Ovary (tissue), 7 donors: ENCODE measurements at regions not wholly inside any gene's neighbourhood (a gene's known extent, or its start where the extent isn't known, plus 50 kb on each side); places are given as distances from the start of the nearest gene placed in this dataset.
"Not testable (repeated sequence)": the region's sequence is repeated elsewhere in the genome, so short reads cannot be mapped to it uniquely, and the experiment has no call there.

Experiments
- DNase-seq, 5 donors: peaks; one replicate each; pipeline ENCODE4 v3.0.0-alpha.2; 2019 to 2020
- H3K27ac ChIP-seq, 2 donors: fragments of 200-600 bp; one replicate each; pipeline versions ENCODE4 v1.5.1 to v1.8.0; 2019 to 2022
- H3K27me3 ChIP-seq: fragments of 200-600 bp; one replicate; pipeline ENCODE4 v1.8.0; 2022
- H3K36me3 ChIP-seq: fragments of 200-600 bp; sonication (generic); one replicate; pipeline ENCODE4 v1.5.1; 2019
- H3K4me1 ChIP-seq: one replicate; pipeline ENCODE4 v1.8.1; 2013; ENCODE audit warnings: mild to moderate bottlenecking, moderate library complexity; ENCODE audit not compliant: insufficient read depth
- H3K4me3 ChIP-seq: fragments of 200-600 bp; sonication (generic); one replicate; pipeline ENCODE4 v1.5.1; 2017
- H3K9me3 ChIP-seq, 2 donors: fragments of 200-600 bp in 1 of 2; sonication (generic) in 1 of 2; one replicate each; pipeline versions ENCODE4 v1.5.1 to v1.8.1; 2013 to 2019; ENCODE audit warnings: mild to moderate bottlenecking in 1 of 2, moderate library complexity in 1 of 2
- WGBS, 3 donors: extraction: QIAGEN DNeasy Blood & Tissue Kit in 1 of 3; methylation state at CpG; one replicate each; pipeline versions ENCODE4 v1.1.5 to v1.1.7; 2013 to 2017; 5-methylcytosine and 5-hydroxymethylcytosine counted together
- intact Hi-C, 4 donors: fragments of 100-400 bp; cut with DNase I; formaldehyde crosslinking; loops; one replicate each; pipeline versions ENCODE4 v1.11.0 to v1.15.1; 2022 to 2023
- donor health status: DM: no; HTN: no; CAD: no; lungs with moderate emphysema.
- donor health status: DM: no; HTN: no; CAD: no.
- donor health status: Bipolar disorder and iron deficiency.
- donor health status: DM: no; HTN: no; CAD: no.
- donor health status: DM: yes; HTN: yes; CAD: no.

GRCh38 chr21:9572782-9573181 is 948.6 kb upstream of the TPTE start:
- DNase-seq, H3K36me3 ChIP-seq, H3K4me3 ChIP-seq, H3K27ac ChIP-seq, H3K9me3 ChIP-seq, intact Hi-C loops, H3K4me1 ChIP-seq, H3K27me3 ChIP-seq: not testable (repeated sequence)
- WGBS, 3 donors, result 38 to 95% (median 64%) methylated on average over 1 of the region's 1 CpG

DNA sequence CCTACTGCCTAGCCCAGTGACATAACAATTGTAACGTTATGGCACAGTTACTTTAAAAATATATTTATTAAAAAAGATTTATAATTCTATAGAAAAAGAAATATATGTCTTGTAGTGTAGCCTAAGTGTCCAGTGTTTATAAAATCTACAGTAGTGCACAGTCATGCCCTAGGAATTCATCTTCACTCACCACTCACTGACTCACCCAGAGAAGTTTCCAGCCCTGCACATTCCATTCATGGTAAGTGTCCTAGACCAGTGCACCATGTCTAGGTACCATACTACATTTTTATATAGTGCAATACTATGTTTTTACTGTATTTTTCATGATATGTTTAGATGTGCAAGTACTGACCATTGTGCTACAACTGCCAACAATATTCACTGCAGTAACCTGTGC is 947.9 kb upstream of the TPTE start:
- H3K4me3 ChIP-seq, intact Hi-C loops, H3K27ac ChIP-seq, H3K36me3 ChIP-seq, H3K9me3 ChIP-seq, H3K27me3 ChIP-seq, H3K4me1 ChIP-seq, DNase-seq: not testable (repeated sequence)
- no CpG with 5 or more reads among the region's 1 CpG for WGBS, 3 donors

DNA sequence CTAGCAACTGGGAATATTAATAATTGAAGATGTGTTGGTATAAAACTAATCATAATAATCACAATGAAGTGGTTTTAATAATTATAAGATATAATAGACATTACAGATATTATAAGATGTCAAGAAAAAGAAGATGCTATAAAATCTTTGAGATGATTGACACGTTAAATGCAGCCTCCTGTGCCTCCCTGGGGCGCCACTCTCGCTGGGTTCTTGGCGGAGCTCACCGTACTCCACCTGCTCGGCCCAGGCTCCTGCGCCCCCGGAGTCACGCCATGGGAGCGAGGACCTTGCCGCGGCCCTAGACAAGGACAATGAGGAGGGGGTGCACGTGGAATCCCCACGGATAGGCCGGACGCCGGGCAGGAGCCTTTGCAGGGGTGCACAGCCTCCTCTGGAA is 942.1 kb upstream of the TPTE start:
- H3K27ac ChIP-seq, DNase-seq: not testable (repeated sequence)
- 78 to 90% (median 80%) methylated on average over 12 to 13 of the region's 17 CpGs for WGBS, 3 donors

DNA sequence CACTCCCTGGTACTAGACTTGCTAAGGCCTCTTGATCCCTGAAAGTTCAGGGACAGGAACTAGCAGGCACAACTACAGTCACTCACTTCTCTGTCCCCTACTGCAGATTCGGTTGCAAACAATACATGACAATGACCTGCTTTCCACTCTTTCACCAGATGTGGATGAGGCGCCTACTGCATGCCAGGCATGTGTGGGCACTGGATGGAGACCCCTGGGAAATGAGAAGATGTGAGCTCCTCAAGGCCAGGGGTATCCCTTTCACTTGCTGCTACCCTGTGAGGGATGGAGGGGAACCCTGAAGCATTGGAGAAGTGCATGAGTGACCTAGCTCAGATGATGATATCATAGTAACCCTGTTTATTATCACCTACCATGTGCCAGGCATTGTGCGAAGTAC is 933.4 kb upstream of the TPTE start:
- DNase-seq, intact Hi-C loops, H3K36me3 ChIP-seq, H3K27ac ChIP-seq, H3K27me3 ChIP-seq, H3K4me1 ChIP-seq, H3K4me3 ChIP-seq, H3K9me3 ChIP-seq: not testable (repeated sequence)
- WGBS, 3 donors, result 15 to 60% (median 34%) methylated on average over 2 of the region's 3 CpGs

More for the DNA sequence above, 942.1 kb upstream of the TPTE start:
- H3K36me3 ChIP-seq, H3K27me3 ChIP-seq, H3K4me3 ChIP-seq, H3K9me3 ChIP-seq, intact Hi-C loops, H3K4me1 ChIP-seq: not testable (repeated sequence)

DNA sequence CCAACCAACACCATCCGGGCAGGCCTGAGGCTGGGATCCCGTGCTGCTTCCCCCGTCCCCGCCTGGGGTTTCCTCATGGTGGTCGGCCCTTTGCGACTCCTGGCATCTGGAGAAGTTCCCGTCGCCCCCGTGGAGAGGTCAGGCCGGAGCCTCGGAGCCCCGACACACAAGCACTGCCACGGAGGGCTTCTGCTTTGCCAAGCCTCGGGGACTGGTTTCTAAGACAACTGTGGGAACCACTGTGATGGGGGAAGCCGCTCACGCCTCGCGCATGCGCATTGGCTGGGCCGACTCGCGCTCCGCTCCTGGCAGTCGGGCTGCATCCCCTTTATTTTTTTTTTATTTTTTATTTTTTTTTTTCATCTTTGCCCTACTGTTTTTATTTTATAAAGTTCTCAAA is 928.8 kb upstream of the TPTE start:
- H3K4me1 ChIP-seq, DNase-seq, H3K27ac ChIP-seq, H3K4me3 ChIP-seq, intact Hi-C loops, H3K36me3 ChIP-seq, H3K9me3 ChIP-seq, H3K27me3 ChIP-seq: not testable (repeated sequence)
- 80% methylated on average over 19 of the region's 24 CpGs; no CpG with 5 or more reads in 2 of the 3 donors for whole genome bisulfite sequencing, 3 donors

GRCh38 chr21:9593646-9594045 is 927.7 kb upstream of the TPTE start:
- peak in 1 of 5 donors; percentile 13 for DNase-seq
- H3K27me3 ChIP-seq, H3K36me3 ChIP-seq, H3K4me1 ChIP-seq, intact Hi-C loops, H3K4me3 ChIP-seq, H3K27ac ChIP-seq, H3K9me3 ChIP-seq: not testable (repeated sequence)
- WGBS, 3 donors, result 75% methylated on average over 15 of the region's 27 CpGs; no CpG with 5 or more reads in 2 of the 3 donors

- WGBS, 3 donors, result 81 to 87% (median 84%) methylated on average over 5 to 21 of the region's 23 CpGs
- DNase-seq, H3K36me3 ChIP-seq, H3K4me1 ChIP-seq, H3K27ac ChIP-seq, H3K27me3 ChIP-seq, intact Hi-C loops, H3K9me3 ChIP-seq, H3K4me3 ChIP-seq: not testable (repeated sequence)
These were observed 907.4 kb upstream of the TPTE start for GRCh38 chr21:9614011-9614410.

- H3K9me3 ChIP-seq, H3K4me3 ChIP-seq, DNase-seq, intact Hi-C loops, H3K27ac ChIP-seq, H3K4me1 ChIP-seq, H3K36me3 ChIP-seq, H3K27me3 ChIP-seq: not testable (repeated sequence)
- 81 to 84% methylated on average over 2 of the region's 2 CpGs; no CpG with 5 or more reads in 1 of the 3 donors for WGBS, 3 donors
These were observed 900.1 kb upstream of the TPTE start for GRCh38 chr21:9621121-9621793.

DNA sequence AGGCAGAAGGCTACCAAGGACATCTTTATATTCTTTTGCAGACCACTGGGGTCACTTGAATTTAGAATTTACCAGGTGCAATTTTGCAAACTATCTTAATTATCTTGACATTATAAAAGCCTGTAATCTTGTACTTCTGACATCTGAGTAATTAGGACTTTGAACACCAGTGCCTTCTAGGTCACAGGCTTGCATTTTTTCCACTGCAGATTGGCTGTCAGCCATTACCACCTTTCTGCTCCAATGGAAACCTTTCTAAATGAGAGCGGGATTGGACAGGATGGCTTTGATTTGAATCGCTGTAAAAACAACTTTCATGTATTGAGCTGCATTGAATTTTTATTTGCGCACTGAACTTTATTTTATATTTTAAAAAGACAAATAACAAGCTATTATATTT is 893.3 kb upstream of the TPTE start:
- H3K4me3 ChIP-seq, H3K4me1 ChIP-seq, H3K27me3 ChIP-seq, H3K36me3 ChIP-seq, H3K9me3 ChIP-seq, intact Hi-C loops, DNase-seq, H3K27ac ChIP-seq: not testable (repeated sequence)
- WGBS, 3 donors, result 69 to 85% (median 75%) methylated on average over 1 to 3 of the region's 3 CpGs

- H3K27me3 ChIP-seq, H3K36me3 ChIP-seq, H3K27ac ChIP-seq, H3K4me3 ChIP-seq, intact Hi-C loops, DNase-seq, H3K4me1 ChIP-seq, H3K9me3 ChIP-seq: not testable (repeated sequence)
These were observed 874.0 kb upstream of the TPTE start for GRCh38 chr21:9647409-9647808.

- H3K27ac ChIP-seq, H3K9me3 ChIP-seq, H3K36me3 ChIP-seq, H3K27me3 ChIP-seq, H3K4me3 ChIP-seq, H3K4me1 ChIP-seq, DNase-seq, intact Hi-C loops: not testable (repeated sequence)
These were observed 873.1 kb upstream of the TPTE start for GRCh38 chr21:9648331-9648730.

DNA sequence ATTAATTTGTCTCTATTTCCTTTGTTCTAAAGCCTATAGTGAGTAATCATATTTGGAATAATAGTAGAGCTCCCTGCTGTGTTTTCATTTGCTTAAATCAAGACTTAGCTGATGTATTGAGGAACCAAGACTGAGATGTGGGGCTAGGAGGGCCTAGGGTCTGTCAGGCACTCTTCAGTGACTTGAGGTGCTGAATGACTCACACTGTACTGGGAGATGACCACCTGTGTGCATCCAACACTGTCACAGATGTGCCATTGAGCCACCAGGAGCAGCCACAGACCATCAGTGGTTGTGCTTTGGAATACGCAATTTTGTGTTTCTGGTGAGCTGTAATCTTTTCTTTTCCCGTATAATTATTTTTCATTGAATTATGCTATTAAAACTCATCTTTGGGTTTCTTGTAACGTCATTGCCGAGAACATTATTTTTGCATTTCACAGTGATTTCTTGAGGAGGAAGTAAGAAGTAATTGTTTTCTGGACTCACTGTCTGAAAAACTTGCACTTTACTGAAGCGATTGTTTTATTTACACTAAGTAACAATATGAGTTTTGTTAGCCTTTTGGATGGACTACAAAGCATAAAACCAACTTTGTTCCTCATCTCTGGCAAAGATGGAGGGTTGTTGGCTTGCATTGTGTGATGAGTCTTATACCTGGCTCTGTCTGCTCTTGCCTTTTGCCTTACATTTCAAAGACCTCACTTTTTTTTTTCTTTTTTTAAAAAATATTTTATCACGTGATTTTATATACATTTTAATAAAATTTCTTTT is 872.2 kb upstream of the TPTE start:
- intact Hi-C loops, H3K27me3 ChIP-seq, H3K27ac ChIP-seq, H3K4me3 ChIP-seq, H3K9me3 ChIP-seq, DNase-seq, H3K36me3 ChIP-seq, H3K4me1 ChIP-seq: not testable (repeated sequence)
- 62 to 66% (median 63%) methylated on average over 6 of the region's 6 CpGs for WGBS, 3 donors
